ENCODE measurements at regions not wholly inside any gene's neighbourhood (a gene's known extent, or its start where the extent isn't known, plus 50 kb on each side); places are given as distances from the start of the nearest gene placed in this dataset.

GRCh38 chr12:94755598-94755997 is 105.2 kb upstream of the TMCC3 start:
- POLR2A ChIA-PET, result no interaction called here
- ATAC-seq (no peak), DNase-seq (ENCODE audit: low read depth, low spot score) (no peak)
- no TSS peak for BruUV-seq (replicated peaks)
- Histone ChIP-seq H3K4me3 (ENCODE audit: low read depth in 2 of 2, low read length in 2 of 2) (no peak overlapping the region), H3K27ac (ENCODE audit: low read length) (no peak overlapping the region), H3K27me3 (ENCODE audit: control insufficient read depth, insufficient read depth, low read length) (peaks cover 5% of the 10 kb centered on the region; the same call in 1 of the 2 replicates), H3K9me3 (ENCODE audit: control insufficient read depth, insufficient read depth, low read depth, low read length) (no peaks in the 10 kb centered on the region), H3K4me1 (ENCODE audit: control insufficient read depth, insufficient read depth, low read length) (no peaks in the 10 kb centered on the region), H3K36me3 (ENCODE audit: control insufficient read depth, insufficient read depth, low read length) (no peaks in the 10 kb centered on the region)
- intact Hi-C loops (cut with micrococcal nuclease; ENCODE audit: unreplicated experiment) (no loop called here), in situ Hi-C loops (cut with HindIII; ENCODE audit: low pct_unique_long_range_greater_than_20kb, low sequenced_read_pairs) (no loop called here)
- TF ChIP-seq SIN3A (IDR thresholded peaks at IDR 0.05; ENCODE audit: borderline replicate concordance, insufficient read depth, low read depth, low read length), result no peak
- TF ChIP-seq, protein P1, sequence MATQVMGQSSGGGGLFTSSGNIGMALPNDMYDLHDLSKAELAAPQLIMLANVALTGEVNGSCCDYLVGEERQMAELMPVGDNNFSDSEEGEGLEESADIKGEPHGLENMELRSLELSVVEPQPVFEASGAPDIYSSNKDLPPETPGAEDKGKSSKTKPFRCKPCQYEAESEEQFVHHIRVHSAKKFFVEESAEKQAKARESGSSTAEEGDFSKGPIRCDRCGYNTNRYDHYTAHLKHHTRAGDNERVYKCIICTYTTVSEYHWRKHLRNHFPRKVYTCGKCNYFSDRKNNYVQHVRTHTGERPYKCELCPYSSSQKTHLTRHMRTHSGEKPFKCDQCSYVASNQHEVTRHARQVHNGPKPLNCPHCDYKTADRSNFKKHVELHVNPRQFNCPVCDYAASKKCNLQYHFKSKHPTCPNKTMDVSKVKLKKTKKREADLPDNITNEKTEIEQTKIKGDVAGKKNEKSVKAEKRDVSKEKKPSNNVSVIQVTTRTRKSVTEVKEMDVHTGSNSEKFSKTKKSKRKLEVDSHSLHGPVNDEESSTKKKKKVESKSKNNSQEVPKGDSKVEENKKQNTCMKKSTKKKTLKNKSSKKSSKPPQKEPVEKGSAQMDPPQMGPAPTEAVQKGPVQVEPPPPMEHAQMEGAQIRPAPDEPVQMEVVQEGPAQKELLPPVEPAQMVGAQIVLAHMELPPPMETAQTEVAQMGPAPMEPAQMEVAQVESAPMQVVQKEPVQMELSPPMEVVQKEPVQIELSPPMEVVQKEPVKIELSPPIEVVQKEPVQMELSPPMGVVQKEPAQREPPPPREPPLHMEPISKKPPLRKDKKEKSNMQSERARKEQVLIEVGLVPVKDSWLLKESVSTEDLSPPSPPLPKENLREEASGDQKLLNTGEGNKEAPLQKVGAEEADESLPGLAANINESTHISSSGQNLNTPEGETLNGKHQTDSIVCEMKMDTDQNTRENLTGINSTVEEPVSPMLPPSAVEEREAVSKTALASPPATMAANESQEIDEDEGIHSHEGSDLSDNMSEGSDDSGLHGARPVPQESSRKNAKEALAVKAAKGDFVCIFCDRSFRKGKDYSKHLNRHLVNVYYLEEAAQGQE (IDR thresholded peaks at IDR 0.05; ENCODE audit: insufficient read depth in 1 of 2, low read depth in 2 of 2, low read length in 1 of 2), result no peak
- no peak for TF ChIP-seq CTCF (IDR thresholded peaks at IDR 0.05)
- no peak for TF ChIP-seq POLR2AphosphoS5 (IDR thresholded peaks at IDR 0.05; ENCODE audit: low read depth, low read length)
- TF ChIP-seq TCF7L2 (IDR thresholded peaks at IDR 0.05; ENCODE audit: low read depth, low read length), result no peak
- CTCF ChIA-PET, result interaction anchor here (0.5 kb wide), 1 partner anchor 121 kb away, joined by 4 read pairs; no protein-coding TSS in a partner anchor

GRCh38 chr12:94754653-94755052 is 104.3 kb upstream of the TMCC3 start:
- CTCF ChIA-PET, result no interaction called here

More at GRCh38 chr12:94754653-94755052, 104.3 kb upstream of the TMCC3 start:
- H3K4me3 ChIP-seq (ENCODE audit: low read depth in 2 of 2, low read length in 2 of 2), result no peak overlapping the region
- H3K9me3 ChIP-seq (ENCODE audit: control insufficient read depth, insufficient read depth, low read depth, low read length), result no peaks in the 10 kb centered on the region
- no TSS peak for BruUV-seq (replicated peaks)
- no peaks in the 10 kb centered on the region for H3K4me1 ChIP-seq (ENCODE audit: control insufficient read depth, insufficient read depth, low read length)
- TF ChIP-seq TCF7L2 (IDR thresholded peaks at IDR 0.05; ENCODE audit: low read depth, low read length), result no peak
- TF ChIP-seq SIN3A (IDR thresholded peaks at IDR 0.05; ENCODE audit: borderline replicate concordance, insufficient read depth, low read depth, low read length), result no peak
- TF ChIP-seq, protein P1 (IDR thresholded peaks at IDR 0.05; ENCODE audit: insufficient read depth in 1 of 2, low read depth in 2 of 2, low read length in 1 of 2), result no peak
- TF ChIP-seq CTCF (IDR thresholded peaks at IDR 0.05), result peak; percentile 14; the same call in 1 of the 2 replicates
- TF ChIP-seq POLR2AphosphoS5 (IDR thresholded peaks at IDR 0.05; ENCODE audit: low read depth, low read length), result no peak
- H3K36me3 ChIP-seq (ENCODE audit: control insufficient read depth, insufficient read depth, low read length), result no peaks in the 10 kb centered on the region
- H3K27ac ChIP-seq (ENCODE audit: low read length), result no peak overlapping the region
- DNase-seq (ENCODE audit: low read depth, low spot score) (no peak), ATAC-seq (no peak)
- POLR2A ChIA-PET, result no interaction called here
- in situ Hi-C loops (cut with HindIII; ENCODE audit: low pct_unique_long_range_greater_than_20kb, low sequenced_read_pairs) (no loop called here), intact Hi-C loops (cut with micrococcal nuclease; ENCODE audit: unreplicated experiment) (no loop called here)
- H3K27me3 ChIP-seq (ENCODE audit: control insufficient read depth, insufficient read depth, low read length), result peaks cover 5% of the 10 kb centered on the region; the same call in 1 of the 2 replicates

All from Panc1 (cell line).